ENCODE measurements at regions not wholly inside any gene's neighbourhood (a gene's known extent, or its start where the extent isn't known, plus 50 kb on each side); places are given as distances from the start of the nearest gene placed in this dataset.
"Not testable (repeated sequence)": the region's sequence is repeated elsewhere in the genome, so short reads cannot be mapped to it uniquely, and the experiment has no call there.

DNA sequence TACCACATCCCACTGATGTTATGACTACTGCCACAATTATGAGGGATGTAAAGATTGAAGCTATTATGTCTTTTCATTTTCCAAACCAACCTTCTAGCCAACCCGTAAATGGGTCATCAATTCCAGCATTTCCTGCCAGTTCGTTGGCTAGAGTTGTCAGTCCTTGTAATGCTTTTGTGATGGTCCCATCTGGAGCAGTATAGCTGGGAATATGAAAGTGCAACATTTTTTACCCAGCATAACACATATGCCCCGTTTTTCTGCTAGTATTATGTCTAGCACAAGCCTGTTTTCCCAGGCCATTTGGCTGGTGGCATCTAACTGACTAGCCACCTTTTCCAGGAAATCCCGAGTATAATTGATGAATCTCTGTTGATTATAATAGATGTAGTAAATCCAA is 1501.6 kb upstream of the SLC39A10 start:
- DNase-seq, result no peak

DNA sequence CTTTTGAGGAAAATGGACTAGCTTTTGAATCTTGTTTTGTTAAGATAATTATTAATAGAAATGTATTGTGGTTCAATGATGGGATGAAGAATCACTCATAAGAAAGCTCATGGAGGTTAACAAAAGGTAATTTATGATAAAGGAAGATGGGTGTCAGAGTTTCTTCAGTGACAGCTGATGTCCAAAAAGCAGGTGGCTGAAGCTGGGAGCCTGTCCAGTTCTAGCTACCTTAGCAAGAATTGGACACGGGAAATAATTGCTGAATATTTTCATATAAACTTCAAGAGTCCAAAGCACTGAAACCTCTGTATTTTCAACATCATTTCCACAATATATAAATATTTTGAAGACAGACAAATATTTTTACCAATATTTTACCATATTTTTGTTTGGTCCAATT is 1505.8 kb upstream of the SLC39A10 start:
- no peak for DNase-seq

DNA sequence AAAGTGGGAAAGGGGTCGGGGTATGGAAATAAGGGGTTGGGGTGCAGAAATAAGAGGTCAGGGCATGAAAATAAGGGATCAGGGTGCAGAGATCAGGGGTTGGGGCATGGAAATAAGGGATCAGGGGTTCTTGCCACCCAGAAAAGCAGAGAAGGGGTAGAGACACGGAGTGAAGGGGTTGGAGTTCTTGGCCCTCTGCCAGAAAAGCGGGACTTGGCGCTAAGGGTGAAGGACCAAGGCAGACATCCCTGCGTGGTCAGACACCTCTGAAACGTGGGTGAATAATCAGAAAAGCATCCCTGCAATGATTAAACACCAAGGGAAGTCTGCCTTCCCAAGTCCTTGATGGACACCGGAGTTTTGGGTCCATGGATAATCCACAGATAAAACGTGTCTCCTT is 1521.6 kb upstream of the SLC39A10 start:
- DNase-seq, result no peak

GRCh38 chr2:194128810-194129209 is 1528.2 kb upstream of the SLC39A10 start:
- DNase-seq, result no peak

- no peak for DNase-seq
These were observed 1530.6 kb upstream of the SLC39A10 start for GRCh38 chr2:194126418-194126817.

- DNase-seq, result no peak
These were observed 1540.2 kb upstream of the SLC39A10 start for GRCh38 chr2:194116861-194117260.

- DNase-seq, result no peak
These were observed 1551.7 kb upstream of the SLC39A10 start for GRCh38 chr2:194105358-194105757.

- no peak for DNase-seq
These were observed 1552.3 kb upstream of the SLC39A10 start for GRCh38 chr2:194104687-194105086.

GRCh38 chr2:194103941-194104659 is 1552.9 kb upstream of the SLC39A10 start:
- no peak for DNase-seq

- DNase-seq, result no peak
These were observed 1554.5 kb upstream of the SLC39A10 start for GRCh38 chr2:194102546-194102945.

- no peak for DNase-seq
These were observed 1556.8 kb upstream of the SLC39A10 start for GRCh38 chr2:194100201-194100600.

DNA sequence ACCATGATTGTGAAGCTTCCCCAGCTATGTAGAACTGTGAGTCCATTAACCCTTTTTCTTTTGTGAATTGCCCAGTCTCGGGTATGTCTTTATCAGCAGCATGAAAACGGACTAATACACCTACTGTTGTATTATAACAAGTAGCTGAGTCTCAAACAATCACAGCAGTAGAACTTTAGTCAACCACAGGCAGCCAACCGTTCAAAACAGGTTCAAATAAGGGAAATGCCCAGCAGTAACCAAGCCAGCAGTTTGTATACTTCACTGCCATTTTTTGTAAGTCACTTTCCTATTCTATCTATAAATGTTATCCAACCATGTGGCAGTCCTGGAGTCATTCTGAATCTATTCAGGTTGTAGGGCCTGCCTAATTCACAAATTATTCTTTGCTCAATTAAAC is 1560.6 kb upstream of the SLC39A10 start:
- no peak for DNase-seq

GRCh38 chr2:194095359-194095758 is 1561.7 kb upstream of the SLC39A10 start:
- DNase-seq, result no peak

DNA sequence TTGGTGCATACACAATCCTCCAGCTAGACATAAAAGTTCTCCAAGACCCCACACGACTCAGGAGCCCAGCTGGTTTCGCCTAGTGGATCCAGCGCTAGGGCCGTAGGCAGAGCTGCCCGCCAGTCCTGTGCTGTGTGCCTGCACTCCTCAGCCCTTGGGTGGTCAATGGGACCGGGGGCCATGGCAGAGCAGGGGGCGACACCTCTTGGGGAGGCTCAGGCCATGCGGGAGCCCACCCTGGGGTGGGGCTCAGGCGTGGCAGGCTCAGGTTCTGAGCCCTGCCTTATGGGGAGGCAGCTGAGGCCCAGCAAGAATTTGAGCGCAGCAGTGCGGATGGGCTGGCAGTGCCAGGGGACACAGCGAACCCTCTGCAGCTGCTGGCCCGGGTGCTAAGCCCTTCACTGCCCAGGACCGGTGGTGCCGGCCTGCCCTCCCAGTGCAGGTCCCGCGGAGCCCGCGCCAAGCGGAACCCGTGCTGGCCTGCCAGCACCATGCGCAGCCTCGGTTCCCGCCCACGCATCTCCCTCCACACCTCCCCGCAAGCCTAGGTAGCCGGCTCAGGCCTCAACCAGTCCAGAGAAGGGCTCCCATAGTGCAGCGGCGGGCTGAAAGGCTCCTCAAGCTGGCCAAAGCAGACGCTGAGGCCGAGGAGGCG is 1566.6 kb upstream of the SLC39A10 start:
- no peak for DNase-seq

DNA sequence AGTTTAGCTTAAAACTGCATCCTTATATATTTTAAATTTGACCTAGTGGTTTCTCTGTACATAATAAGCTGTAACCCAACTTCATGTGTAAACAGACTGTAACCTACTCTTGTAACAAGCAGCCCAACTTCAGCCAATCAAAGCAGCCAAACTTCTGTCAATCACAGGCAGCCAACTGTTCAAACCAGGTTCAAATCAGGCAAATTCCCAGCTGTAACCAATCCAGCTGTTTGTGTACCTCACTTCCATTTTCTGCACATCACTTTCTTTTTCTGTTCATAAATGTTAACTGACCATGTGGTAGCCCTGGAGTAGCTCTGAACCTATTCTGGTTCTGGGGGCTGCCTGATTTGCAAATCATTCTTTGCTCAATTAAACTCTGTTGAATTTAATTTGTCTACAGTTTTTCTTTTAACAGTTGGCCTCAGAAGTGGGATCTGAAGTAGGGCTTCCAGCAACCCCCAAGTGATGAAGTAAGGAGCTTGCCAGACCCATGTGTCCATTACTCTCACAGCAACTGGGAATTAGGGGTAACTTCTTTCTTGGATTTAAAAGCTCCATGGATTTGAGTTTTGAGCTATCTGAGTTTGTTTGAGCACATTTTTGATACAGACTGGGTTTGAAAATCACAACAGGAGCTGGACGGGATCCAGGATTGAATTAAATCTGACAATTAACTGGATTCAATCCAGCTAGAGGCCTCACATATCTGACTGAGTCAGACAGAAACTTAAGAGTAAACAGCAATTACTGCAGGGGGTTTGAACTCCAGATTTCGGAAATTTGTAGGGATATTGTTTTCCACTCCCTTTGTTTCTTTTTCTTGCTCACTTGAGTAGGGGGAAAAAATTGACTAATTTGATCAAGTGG is 1569.7 kb upstream of the SLC39A10 start:
- DNase-seq, result no peak

- DNase-seq, result no peak
These were observed 1570.9 kb upstream of the SLC39A10 start for GRCh38 chr2:194086129-194086528.

GRCh38 chr2:194079989-194080388 is 1577.0 kb upstream of the SLC39A10 start:
- DNase-seq, result no peak

DNA sequence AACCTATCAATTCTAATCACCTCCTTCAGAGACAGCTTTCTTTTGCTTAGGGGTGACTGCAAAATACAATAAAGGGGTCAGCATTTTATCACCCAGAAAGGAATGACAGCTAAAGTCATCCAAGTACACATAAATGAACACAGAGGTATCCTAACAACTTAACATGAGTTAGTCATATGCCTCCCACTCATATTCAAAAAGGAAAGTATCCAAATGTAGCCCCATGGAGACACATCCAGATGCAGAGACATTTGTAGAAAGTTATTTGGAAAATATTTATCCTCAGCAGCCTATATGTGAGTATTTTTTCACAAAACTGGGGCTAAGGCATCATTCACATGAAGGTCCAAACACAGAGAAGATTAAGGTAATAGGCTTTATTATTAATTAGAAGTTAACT is 1579.7 kb upstream of the SLC39A10 start:
- DNase-seq, result no peak

DNA sequence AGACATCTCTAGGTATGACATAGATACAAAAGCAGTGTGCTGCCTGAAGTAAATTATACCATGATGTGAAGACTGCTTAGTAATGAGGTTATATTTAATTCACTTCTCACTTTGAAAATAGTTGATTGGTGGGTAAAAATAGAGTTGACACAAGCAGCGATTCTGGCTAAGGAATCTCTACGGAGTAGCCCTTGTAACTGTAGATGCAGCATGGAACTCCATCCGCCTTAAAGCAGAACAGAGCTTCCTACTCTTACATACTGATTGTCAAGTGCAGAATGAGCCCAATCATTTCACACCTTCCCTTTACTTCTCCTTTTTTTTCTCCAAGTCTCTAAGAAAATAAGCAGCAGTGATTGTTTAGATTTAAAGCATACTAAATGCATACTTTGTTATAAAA is 1594.6 kb upstream of the SLC39A10 start:
- DNase-seq, result no peak

GRCh38 chr2:194060269-194060668 is 1596.8 kb upstream of the SLC39A10 start:
- DNase-seq, result no peak

GRCh38 chr2:194054313-194054712 is 1602.7 kb upstream of the SLC39A10 start:
- no peak for DNase-seq

DNA sequence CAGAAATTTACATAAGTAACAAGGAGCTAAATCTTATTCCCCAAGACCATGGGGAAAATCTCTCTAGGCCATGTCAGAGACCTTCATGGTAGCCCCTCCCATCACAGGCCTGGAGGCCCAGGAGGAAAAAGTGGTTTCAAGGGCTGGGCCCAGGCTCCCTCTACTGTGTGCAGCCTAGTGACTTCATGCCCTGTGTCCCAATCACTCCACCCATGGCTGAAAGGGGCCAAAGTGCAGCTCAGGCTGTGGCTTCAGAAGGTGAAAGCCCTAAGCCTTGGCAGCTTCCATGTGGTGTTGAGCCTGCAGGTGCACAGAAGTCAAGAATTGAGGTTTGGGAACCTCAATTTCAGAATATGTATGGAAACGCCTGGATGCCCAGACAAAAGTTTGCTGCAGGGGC is 1612.7 kb upstream of the SLC39A10 start:
- DNase-seq, result no peak

DNA sequence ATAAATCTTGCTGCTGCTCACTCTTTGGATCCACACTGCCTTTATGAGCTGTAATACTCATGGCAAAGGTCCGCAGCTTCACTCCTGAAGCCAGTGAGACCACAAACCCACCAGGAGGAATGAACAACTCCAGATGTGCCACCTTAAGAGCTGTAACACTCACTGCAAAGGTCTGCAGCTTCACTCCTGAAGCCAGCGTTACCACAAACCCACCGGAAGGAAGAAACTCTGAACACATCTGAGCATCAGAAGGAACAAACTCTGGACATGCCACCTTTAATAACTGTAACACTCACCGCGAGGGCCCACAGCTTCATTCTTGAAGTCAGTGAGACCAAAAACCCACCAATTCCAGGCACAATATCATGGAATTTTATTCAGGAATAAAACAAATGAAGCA is 1635.9 kb upstream of the SLC39A10 start:
- DNase-seq, result not testable (repeated sequence)

GRCh38 chr2:194020155-194020554 is 1636.9 kb upstream of the SLC39A10 start:
- no peak for DNase-seq

All from activated CD8-positive, alpha-beta memory T cell treated with anti-CD3 and anti-CD28 coated beads for 24 hours (primary cell).